HL-60 (cell line): ENCODE measurements at regions not wholly inside any gene's neighbourhood (a gene's known extent, or its start where the extent isn't known, plus 50 kb on each side); places are given as distances from the start of the nearest gene placed in this dataset.

Experiments used
- DNase-seq, 2 experiments: peaks; one replicate each; pipeline ENCODE4 v3.0.0-alpha.2; 2010 to 2020; ENCODE audit warnings: low read depth in 1 of 2, low spot score in 1 of 2
- H3K27ac ChIP-seq: fragments of 250-450 bp; sonication (Bioruptor Pico); replicated peaks from 2 replicates; pipeline ENCODE4 v1.5.1; 2020; ENCODE audit warnings: mild to moderate bottlenecking, moderate library complexity
- H3K27me3 ChIP-seq: fragments of 250-450 bp; sonication (Bioruptor Pico); 2 replicates; pipeline ENCODE4 v1.5.1; 2021; ENCODE audit warnings: mild to moderate bottlenecking, moderate library complexity; ENCODE audit not compliant: insufficient read depth, poor library complexity, severe bottlenecking
- H3K4me3 ChIP-seq: replicated peaks from 2 replicates; pipeline ENCODE4 v1.5.1; 2011; ENCODE audit warnings: mild to moderate bottlenecking, control low read depth, low read length; ENCODE audit not compliant: insufficient read depth
- GABPA ChIP-seq: IDR thresholded peaks from 2 replicates; pipeline ENCODE4 v1.6.1; 2012; ENCODE audit warnings: low read depth
- POLR2AphosphoS5 ChIP-seq: IDR thresholded peaks from 2 replicates; pipeline ENCODE4 v1.6.1; 2012; ENCODE audit warnings: low read depth
- SPI1 ChIP-seq: IDR thresholded peaks from 2 replicates; pipeline ENCODE4 v1.6.1; 2012; ENCODE audit warnings: low read depth, mild to moderate bottlenecking, borderline replicate concordance
- TF ChIP-seq, protein P1 (sequence below): IDR thresholded peaks from 2 replicates; pipeline ENCODE4 v1.6.1; 2012; ENCODE audit warnings: low read depth; ENCODE audit not compliant: insufficient replicate concordance
- TF ChIP-seq, protein P2 (sequence below): IDR thresholded peaks from one replicate; pipeline ENCODE4 v1.5.1; 2011; ENCODE audit warnings: low read length, control low read depth, inconsistent platforms; ENCODE audit not compliant: insufficient read depth

DNA sequence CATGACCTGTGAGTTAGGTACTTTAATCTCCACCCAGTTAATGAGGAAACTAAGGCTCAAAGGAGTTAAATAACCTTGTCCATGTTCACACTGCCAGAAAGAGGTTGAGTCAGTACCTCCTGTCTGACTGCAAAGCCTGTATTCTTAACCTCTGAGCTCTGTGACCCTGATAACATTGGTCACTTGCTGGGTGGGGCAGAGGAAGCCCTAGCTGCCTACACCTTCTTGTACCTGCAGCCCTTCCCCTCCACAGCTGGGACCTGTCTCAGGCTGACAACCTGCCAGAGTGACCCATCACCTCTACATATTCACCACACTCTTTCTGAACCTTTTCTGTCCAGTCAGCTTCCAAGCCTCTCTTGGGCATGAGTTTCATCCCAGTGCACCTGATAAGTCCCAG, 106.1 kb upstream of the HES1 start:
- no peak overlapping the region for H3K27ac ChIP-seq
- TF ChIP-seq, protein P1, sequence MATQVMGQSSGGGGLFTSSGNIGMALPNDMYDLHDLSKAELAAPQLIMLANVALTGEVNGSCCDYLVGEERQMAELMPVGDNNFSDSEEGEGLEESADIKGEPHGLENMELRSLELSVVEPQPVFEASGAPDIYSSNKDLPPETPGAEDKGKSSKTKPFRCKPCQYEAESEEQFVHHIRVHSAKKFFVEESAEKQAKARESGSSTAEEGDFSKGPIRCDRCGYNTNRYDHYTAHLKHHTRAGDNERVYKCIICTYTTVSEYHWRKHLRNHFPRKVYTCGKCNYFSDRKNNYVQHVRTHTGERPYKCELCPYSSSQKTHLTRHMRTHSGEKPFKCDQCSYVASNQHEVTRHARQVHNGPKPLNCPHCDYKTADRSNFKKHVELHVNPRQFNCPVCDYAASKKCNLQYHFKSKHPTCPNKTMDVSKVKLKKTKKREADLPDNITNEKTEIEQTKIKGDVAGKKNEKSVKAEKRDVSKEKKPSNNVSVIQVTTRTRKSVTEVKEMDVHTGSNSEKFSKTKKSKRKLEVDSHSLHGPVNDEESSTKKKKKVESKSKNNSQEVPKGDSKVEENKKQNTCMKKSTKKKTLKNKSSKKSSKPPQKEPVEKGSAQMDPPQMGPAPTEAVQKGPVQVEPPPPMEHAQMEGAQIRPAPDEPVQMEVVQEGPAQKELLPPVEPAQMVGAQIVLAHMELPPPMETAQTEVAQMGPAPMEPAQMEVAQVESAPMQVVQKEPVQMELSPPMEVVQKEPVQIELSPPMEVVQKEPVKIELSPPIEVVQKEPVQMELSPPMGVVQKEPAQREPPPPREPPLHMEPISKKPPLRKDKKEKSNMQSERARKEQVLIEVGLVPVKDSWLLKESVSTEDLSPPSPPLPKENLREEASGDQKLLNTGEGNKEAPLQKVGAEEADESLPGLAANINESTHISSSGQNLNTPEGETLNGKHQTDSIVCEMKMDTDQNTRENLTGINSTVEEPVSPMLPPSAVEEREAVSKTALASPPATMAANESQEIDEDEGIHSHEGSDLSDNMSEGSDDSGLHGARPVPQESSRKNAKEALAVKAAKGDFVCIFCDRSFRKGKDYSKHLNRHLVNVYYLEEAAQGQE: no peak
- TF ChIP-seq, protein P2, sequence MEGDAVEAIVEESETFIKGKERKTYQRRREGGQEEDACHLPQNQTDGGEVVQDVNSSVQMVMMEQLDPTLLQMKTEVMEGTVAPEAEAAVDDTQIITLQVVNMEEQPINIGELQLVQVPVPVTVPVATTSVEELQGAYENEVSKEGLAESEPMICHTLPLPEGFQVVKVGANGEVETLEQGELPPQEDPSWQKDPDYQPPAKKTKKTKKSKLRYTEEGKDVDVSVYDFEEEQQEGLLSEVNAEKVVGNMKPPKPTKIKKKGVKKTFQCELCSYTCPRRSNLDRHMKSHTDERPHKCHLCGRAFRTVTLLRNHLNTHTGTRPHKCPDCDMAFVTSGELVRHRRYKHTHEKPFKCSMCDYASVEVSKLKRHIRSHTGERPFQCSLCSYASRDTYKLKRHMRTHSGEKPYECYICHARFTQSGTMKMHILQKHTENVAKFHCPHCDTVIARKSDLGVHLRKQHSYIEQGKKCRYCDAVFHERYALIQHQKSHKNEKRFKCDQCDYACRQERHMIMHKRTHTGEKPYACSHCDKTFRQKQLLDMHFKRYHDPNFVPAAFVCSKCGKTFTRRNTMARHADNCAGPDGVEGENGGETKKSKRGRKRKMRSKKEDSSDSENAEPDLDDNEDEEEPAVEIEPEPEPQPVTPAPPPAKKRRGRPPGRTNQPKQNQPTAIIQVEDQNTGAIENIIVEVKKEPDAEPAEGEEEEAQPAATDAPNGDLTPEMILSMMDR: no peak
- TF ChIP-seq SPI1 (no peak), POLR2AphosphoS5 (no peak), GABPA (no peak)
- H3K4me3 ChIP-seq: no peak overlapping the region
- H3K27me3 ChIP-seq: no peaks in the 10 kb centered on the region
- DNase-seq: no peak

DNA sequence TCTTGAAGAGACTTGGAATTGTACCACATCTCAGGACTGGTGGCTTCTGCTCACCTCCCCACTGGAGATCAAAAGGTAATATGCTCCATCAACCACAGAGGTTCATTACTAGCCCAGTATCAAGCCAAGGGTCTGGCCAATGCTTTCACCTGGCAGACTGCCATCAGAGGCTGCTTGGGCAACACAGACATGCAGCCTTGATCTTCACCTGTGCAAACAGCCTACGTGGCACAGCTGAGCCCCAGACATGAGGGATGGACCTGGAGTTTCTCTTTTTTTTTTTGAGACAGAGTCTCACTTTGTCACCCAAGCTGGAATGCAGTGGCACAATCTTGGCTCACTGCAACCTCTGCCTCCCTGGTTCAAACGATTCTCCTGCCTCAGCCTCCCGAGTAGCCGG, 105.6 kb upstream of the HES1 start:
- no peak overlapping the region for H3K27ac ChIP-seq
- no peak for DNase-seq

DNA sequence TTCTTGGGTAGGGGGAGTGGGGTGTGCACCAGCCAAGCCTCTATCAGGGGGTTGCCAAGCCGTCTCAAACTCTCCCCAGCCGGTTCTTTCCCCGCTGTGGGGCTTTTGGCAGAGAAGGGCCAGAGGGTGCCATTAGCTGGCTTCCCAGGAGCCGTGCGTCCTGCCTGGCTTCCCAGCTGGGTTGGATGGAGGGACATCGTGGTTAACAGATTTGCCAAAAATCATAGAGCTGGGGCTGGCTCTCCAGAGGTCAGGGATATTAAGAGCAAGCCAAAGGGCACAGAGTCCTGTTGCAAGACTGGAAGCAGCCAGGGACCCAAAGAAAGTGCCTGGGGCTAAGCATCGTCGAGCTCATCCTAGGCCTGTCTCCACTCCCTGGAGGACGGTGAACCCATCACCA, 104.6 kb upstream of the HES1 start:
- TF ChIP-seq SPI1 (no peak), POLR2AphosphoS5 (no peak), GABPA (no peak)
- TF ChIP-seq, protein P1: no peak
- TF ChIP-seq, protein P2: no peak
- Histone ChIP-seq H3K4me3 (no peak overlapping the region), H3K27me3 (no peaks in the 10 kb centered on the region), H3K27ac (no peak overlapping the region)
- no peak for DNase-seq

More for the DNA sequence above, 105.6 kb upstream of the HES1 start:
- TF ChIP-seq, protein P2: no peak
- no peaks in the 10 kb centered on the region for H3K27me3 ChIP-seq
- H3K4me3 ChIP-seq: no peak overlapping the region

DNA sequence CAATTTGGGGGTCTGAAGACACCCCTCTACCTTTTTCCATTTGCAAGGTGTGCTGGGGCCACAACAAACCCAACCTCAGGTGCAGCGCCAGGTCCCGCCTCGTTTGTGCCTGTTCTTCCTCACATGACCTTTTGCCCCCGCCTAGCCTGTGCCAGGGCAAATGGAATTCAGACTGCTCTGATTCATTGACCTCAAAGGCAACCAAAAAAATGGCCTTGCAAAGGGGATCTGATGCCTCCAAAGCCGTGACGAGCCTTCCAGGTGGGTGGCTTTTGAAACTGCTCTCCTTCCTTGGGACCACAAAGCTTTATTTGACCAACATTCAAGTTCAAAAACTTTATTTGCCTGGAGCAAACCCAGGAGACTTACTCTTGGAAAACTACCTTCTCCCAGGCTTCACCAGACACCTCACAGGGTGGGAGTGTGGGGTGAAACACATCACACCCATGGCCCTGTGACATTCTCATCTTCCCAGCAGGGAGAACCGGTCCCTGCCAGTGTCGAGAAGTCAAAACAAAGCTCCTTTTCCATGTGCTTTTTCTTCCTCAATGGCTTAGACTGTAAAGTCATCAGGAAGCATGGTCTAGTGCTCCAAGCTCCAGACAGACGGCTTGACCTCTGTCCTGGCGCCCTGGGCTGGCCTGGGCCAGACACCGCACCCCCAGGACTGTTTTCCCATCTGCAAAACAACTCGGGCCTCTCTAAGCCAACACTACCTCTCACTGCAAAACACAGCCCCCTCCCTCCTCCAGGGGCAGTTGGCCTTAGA, 103.9 kb upstream of the HES1 start:
- H3K27ac ChIP-seq: no peak overlapping the region
- H3K27me3 ChIP-seq: no peaks in the 10 kb centered on the region
- DNase-seq: no peak
- no peak overlapping the region for H3K4me3 ChIP-seq
- TF ChIP-seq SPI1: no peak
- TF ChIP-seq, protein P2: no peak
- no peak for TF ChIP-seq POLR2AphosphoS5
- TF ChIP-seq, protein P1: no peak
- TF ChIP-seq GABPA: no peak
